Stimulated activated CD8-positive, alpha-beta memory T cell treated with anti-CD3 and anti-CD28 coated beads, Interleukin-2, amount 100 ng/mL, for 48 hours (primary cell): ENCODE measurements at regions not wholly inside any gene's neighbourhood (a gene's known extent, or its start where the extent isn't known, plus 50 kb on each side); places are given as distances from the start of the nearest gene placed in this dataset.
"Not testable (repeated sequence)": the region's sequence is repeated elsewhere in the genome, so short reads cannot be mapped to it uniquely, and the experiment has no call there.

Experiments
- DNase-seq, 2 donors: peaks; one replicate each; pipeline ENCODE4 v3.0.0-alpha.2; 2020; ENCODE audit warnings: low read depth in 2 of 2

DNA sequence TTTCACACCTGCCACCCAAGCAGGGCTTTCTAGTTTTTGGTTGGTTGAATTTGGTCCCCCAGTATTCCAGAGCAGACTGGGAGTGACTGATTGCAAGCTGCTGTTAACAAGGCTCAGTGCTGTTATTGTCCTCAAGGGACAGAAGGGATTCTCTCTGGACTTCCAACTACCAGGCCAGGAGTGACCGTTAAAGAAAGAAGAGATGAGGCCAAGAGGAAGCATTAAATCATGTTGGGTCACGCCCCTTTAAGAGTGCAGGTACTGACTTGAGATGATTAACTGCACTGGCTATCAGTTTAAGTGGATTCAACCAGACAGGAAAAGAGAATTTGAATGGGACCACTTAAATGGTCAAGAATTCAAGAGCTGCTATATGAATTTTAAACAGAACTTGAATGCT is 220.8 kb upstream of the PCSK5 start:
- no peak for DNase-seq

DNA sequence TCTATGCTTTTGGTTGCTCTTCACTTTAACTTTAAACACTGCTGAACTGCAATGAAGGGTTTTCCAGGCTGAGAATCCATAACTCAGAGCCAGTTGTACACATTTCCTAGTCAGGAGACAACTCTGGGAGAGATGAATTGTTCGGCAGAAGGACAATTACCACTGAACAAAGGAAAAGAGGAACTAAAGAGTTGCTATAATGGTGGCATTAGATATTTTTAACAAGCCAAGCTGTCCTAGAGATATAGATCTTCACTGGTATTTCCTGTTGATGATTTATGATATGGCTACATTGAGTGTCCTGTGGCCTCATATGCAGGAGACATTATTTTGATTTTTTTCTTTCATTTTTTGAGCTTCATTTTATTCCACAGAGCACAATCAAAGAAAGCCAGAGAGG is 219.1 kb upstream of the PCSK5 start:
- no peak for DNase-seq

DNA sequence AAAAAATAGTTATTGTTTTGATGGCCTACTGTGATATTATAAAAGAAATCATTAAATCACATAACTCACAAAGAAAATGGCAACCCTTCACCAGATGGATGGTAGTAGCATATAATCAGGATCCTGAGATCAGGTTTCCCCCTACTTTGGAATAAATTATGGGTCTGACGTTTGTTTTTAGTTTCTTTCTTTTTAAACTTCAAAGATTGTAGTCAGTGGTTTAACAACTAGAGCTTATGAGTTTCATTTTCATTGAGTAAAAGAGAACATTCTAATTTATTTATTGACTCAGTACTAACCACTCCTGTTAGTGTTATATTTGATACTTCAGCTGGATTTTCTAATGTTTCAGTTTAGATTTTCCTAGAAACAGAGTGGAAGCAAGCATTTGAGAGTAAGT is 218.0 kb upstream of the PCSK5 start:
- DNase-seq = no peak

DNA sequence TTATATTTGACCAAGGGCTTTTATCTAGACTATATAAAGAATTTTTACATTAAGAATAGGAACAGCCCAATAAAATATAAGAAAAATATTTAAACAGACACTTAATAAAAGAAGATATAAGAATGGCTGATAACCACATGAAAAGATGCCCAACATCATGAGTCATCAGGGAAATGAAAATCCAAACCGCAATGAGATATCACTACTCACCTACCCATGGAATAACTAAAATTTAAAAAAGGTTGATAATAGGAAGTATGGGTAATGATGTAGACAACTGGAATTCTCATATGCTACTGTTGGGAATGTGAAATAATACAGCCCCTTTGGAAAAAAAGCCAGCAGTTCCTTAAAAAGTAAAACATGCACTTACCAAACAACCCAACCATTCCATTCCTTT is 206.9 kb upstream of the PCSK5 start:
- no peak for DNase-seq

DNA sequence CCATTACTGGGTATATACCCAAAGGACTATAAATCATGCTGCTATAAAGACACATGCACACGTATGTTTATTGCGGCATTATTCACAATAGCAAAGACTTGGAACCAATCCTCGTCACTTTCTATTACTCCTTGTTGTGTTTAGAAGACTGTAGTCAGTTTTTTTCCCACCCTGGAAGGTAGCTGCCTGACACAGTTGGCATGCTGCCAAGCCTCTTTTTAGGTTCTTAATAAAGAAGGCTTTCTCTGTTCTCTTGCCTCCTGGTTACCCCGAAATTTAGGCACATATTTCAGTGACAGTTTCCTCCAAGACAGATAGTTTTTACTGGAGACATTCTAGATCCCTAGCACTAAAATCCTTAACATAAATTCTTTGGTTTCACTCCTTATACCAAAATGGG is 205.4 kb upstream of the PCSK5 start:
- DNase-seq = no peak

DNA sequence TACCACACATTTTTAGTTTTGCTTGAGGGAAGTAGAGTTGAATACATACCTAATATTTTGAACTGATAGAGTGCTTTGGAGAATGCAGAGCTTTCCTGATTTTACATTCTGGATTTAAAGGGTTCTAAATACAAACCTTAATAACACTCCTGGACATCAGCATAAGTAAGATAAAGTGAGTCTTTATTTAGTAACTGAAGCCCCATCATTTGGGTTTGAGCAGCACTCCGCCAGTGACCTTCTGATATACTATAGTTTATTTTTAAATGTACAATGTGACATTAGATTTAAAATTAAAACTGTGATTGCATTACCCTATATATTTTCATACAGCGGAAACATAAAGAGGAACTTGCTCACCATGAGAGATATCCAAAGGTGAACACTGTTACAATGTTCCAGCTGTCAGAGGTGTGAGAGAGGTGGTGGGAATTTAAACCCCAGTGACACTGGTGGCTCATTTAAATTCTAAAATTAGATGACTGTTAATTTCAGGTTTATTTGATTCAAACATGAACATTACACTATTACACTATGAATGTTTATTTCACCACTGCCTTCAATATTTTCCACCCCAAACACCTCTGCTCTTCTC is 203.0 kb upstream of the PCSK5 start:
- no peak for DNase-seq

DNA sequence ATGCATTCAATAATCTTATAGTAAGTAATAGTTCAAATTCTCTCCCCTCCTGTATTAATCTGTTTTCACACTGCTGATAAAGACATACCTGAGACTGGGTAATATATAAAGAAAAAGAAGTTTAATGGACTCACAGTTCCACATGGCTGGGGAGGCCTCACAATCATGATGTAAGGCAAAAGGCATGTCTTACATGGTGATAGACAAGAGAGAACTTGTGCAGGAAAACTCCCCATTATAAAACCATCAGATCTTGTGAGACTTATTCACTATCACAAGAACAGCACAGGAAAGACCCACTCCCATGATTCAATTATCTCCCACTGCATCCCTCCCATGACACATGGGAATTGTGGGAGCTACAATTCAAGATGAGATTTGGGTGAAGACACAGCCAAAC is 199.9 kb upstream of the PCSK5 start:
- not testable (repeated sequence) for DNase-seq

DNA sequence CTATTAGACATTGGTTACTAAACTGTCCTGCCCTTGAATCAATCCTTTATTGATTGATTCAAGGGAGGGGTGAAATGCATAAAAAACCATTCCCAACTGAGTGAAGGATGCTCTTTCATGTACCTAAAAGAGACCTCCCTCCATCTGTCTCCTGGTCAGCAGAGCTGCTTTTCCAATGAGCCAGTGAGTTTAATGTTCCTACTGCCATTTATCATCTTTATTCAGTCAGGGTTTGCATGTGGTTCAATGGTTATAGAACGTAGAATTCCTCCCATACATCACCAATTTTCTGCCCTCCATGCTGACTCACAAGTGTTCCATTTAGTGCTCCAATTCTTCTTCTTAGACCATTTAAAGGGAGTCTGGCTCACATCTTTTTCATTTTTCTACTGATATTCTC is 199.1 kb upstream of the PCSK5 start:
- DNase-seq = no peak

DNA sequence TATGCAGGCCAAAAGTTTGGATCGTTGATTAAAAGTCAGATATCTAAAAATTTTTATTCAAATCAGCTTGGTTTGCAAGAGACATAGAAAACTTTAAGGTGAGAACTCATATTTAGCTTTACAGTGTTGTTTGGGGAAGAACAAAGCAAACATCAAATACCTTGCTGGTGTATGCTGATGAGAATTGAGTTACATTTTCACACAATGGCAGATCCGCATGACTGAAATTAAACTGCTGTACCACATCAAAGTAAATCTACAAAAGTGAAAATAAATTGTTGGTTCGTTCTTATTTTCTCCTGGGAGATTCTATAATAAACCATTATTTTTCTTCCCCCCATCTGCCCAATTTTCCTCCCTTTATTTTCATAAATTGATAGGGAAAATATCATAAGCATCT is 198.2 kb upstream of the PCSK5 start:
- DNase-seq = no peak

DNA sequence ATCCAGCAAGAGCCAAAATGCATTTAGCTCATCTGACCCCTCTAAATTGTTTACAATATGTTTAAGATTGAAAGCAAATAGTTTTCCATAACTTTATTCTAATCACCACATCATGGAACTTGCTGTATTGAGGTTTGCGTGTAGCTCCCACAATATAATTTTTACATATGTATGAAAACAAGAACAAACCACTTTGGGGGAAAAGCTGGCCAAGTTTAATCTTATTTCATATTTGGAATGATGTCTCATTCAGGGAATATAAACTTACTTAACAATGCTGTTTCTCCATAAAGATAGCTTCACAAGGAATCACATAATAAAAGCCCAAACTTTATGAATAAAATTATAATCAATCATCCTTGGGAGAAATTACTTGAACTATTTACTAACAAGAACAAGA is 194.6 kb upstream of the PCSK5 start:
- DNase-seq = no peak

DNA sequence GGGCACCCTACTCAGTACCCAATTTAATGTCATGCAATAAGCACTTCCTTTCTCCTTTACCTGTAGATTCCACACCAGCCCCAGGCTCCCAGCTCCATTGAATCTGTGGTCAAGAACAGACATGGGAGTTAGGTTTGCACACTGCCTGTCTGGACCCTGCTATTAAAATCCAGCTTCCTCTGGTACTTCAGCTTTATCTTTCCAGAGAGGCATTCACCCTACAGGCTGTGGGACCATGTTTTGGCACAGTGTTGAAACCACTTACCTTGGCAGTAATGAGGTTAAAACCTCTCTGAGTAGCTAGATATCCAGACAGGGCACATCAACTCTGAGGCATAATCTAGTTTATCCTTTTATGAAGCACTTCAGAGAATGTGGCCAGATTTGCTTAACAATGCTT is 191.5 kb upstream of the PCSK5 start:
- no peak for DNase-seq

DNA sequence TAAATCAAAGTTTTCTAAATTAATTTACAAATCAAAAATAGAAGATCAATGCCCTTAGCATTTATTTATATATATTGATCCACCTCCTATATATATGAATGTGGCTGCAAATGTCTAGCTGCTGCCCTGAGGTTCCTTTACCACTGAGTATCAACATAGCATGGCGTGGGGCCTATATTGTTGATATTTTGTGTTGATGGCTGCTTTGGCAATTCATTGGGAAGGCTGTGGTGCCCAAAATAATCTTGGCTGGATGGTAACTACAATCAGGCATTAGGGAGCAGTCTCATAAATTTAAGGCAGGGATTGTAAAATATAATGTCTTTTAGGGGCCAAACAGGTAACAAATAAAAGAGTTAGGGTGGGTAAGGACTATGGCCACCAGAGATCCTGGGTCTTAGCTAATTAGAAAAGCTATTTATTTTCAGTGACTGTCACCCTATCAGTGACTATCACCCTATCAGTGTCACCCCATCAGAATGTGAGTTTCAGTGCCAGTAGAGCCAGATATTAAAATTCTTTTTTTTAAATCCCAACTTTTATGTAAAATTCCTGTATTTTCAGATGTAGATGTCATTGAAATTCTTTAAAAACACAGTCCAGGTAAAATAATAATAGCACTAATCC is 190.7 kb upstream of the PCSK5 start:
- no peak for DNase-seq

DNA sequence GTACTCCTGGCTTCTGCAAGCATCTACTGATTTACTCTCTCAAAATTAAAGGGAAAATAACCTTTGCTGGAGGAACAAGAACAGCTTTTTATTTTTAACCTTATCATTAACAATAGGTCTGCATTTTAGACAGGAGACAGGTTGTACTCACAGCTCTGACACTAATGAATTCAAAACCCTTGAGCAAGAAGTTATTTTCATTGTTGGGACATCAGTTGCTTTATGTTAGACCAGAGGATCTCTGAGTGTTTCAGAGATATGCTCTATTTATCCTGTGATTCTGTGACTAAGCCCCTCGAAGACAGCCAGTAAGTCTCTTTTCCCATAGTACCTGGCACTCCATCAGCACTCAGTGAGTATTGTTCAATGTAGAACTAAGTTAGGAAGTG is 190.2 kb upstream of the PCSK5 start:
- no peak for DNase-seq

DNA sequence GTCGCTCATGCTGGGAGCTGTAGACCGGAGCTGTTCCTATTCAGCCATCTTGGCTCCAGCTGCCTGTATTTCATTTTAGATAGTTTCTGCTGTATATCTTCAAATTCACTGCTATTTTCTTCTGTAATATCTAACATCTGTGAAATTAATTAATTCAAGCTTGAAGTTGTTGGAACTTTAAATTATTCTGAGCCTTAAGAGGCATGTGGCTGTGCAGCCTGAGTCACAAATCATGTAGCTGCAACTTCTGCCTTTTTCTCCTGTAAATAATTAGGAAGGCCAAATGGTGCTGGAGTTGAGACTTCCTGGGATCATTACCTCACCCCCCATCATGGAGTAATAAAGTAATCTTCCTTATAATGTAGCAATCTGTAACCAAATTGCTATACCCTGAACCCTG is 183.3 kb upstream of the PCSK5 start:
- no peak for DNase-seq

DNA sequence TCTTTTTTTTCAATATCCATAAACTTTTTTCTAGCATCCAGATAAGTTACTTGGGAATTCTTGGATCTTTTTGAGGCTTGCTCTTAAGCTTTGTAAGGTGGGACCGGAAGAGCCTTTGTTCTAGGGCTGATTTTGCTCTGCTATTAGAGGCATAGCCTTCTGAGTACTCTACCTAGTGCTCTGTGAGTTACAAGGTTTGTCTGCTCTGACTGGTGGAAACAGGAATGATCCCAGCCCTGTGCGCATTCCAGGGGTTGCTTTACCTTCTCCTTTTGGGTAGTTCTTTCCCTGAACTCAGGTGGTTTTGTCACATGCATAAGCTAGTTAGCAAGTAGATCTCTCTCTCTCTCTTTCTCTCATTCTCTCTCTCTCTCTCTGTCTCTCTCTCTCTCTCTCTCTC is 180.8 kb upstream of the PCSK5 start:
- no peak for DNase-seq

DNA sequence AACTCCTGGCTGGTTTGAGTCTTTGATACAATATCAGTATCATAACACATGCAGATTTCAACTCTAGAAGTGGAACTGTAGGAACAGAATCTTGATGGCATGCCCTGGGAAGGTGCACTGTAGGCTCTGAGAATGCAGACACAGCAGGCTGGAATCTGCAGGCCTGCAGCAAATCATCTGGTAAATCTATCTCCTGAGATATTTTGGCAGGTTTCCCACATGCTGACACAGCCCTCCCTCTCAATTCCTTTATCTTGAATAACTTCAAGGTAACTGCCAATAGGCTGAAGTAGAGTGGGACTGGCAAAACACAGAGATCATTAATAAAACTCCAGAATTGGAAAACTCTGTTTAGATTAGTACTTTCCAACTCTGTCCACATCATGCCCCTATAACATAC is 177.8 kb upstream of the PCSK5 start:
- DNase-seq = no peak

DNA sequence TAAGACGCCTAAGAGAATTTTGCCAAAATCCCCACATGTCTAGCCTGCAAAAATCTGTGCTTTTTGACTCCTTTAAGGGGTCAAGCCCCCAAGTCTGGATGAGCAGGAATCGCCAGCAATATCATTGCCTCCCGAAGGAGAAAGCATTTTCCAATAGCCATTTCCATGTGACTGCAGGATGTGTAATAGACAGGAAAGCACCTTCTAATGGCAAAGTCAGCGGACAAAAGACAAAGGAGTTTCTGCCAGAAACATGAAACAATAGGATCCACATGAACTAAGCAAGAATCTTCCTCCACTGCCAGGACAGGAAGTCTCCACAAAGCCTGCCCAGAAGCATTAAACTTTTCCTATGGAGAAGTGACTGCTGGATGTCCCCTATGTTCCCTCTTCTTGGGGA is 177.1 kb upstream of the PCSK5 start:
- DNase-seq = no peak

DNA sequence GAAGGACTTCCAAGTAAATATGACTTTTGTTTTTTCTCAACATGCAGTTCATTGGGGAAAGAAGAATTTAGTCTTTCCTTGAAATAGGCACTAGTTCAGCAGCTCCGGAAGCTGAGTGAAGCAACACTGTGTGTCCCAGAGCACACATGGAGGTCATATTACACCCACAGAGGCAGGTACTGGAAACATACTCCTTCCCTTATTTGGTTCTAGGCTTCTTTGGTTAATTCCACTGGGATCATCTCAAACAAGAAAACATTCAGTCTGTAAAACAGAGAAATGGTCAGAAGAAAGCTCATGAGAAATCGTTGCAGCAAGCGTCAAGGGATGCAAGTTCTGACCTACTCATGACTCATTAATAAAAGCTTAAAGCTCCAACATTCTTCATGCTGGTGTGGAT is 175.1 kb upstream of the PCSK5 start:
- no peak for DNase-seq

DNA sequence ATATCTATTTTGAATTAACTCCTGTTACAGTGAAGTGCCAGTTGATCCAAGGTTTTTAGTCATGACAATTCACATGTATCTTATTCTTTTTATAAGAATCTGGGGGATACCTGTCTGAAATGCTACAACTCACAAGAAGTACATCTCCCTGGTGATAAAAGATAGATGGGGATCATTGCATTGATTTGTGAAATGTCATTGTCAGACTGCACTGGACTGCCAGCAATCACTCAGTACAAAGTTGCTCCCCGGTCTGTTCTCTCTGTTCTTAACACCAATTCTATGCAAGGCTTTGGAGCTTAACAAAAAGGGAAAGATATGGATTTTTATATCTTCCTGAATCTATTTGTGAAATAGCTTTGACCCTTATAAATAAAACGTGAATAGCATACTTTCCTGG is 171.8 kb upstream of the PCSK5 start:
- DNase-seq = no peak

DNA sequence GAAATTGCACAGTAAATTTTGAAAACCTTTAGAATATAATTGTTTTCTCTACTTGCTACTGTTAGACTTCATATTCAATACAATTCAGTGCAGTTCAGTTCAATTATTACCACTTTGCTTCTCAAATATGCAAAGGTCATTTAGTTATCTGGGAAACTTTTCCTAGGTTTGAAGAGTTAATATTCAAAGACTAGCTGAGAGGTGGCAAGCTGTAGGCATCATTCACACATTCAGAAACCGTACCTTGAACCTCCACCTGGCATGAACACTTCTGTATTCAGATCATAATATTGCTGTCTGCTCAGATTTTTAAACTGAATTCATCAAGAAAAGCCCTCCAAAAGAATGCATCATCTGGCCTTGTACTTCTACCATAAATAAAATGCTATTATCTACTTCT is 162.1 kb upstream of the PCSK5 start:
- no peak for DNase-seq

DNA sequence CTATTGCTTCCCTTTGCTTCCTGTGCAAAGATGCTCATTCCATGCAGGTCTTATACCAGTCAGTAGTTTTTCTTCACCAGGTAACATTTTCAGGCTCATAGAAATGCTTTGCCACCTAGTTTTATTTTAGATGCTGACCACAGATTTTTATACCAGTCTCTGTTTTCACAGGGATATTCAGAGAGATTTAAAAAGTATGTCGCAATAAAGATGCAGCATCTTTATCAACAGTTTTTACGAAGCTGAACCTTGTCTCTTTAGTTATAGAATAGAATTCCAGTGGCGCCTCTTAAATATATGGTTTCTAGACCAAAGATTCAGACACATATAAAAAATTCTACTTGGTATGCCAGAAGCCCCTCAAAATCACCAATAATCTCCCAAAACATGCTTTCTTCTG is 155.7 kb upstream of the PCSK5 start:
- DNase-seq = no peak

DNA sequence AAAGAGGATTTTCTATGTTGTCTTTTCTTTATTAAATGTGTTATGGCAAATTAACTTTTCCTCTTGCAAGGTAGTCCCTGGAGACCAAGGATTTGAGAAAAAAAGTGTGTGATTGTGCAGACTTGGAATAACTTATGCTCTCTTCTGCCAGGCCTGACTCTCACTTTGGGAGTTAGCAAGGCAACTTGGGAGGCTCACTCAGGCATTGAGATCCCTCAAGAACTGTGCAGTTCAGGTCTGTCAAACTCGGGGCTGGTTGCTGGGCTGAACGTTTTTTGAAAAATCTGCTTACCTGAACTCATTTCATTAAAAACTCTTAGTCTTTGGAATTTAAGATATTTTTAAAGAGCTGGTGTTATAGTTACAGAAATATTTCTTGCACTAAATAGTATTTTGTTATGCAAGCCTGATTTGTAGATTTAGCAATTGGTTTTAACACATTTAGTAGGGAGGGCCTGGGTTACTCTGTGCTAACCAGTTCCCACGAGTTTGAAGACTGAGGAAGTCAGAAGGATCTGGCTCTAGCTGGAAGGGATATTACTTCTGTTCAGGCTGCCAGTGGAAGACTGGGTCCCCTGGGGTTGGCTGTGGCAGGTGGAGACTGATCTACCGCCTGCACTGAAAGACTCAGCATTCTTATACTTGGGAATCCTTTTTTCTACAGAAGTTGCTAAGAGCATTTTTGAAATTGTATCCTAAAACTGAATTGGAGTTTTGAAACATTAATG is 150.4 kb upstream of the PCSK5 start:
- DNase-seq = no peak

DNA sequence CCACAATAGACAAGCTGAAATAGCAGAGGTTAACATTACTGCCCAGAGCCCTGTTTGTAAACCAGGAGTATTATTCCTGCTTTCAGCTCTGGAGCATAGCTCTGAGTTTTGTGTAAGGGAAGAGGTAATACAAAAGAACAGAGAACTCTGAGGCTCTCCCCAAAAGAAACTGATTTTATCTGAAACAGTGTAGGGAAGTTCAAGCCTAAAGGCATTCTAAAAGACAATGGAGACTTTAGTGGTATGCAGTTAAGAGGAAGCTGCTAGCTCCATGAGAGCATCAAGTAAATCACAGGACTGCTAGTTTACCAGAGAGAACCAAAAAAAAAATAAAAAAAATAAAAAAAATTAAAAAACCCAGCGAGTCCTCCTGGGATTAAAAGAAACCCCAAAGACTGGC is 146.6 kb upstream of the PCSK5 start:
- DNase-seq = no peak

DNA sequence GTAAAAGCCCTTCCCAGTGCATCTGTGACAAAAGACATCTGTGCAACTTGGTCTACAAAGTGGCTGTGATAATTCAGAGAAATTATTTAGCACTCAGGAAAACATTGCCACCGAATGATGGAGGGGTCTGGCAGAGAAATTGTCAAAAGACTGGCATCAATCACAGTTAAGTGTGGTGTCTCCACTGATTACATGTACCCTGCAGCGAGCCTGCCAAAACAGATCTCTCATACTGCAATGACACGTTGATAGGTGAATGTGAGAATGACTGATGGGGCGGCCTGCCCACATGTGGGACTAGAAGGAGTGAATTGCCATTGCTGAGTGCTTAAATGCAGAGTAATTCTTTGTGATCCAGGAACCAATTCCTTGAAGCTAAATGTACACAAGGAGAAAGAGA is 136.4 kb upstream of the PCSK5 start:
- DNase-seq = no peak
